A673 (cell line): ENCODE measurements at regions not wholly inside any gene's neighbourhood (a gene's known extent, or its start where the extent isn't known, plus 50 kb on each side); places are given as distances from the start of the nearest gene placed in this dataset.

ENCODE experiments used
- BruUV-seq: library from RNA; stranded (reverse); fragments of 400-500 nt; replicated peaks from 2 replicates; lab custom pipeline; 2021; lab: Mats Ljungman, UMichigan
- CTCF ChIA-PET: fragments of 300-600 bp; sonication (Branson Sonifier 250); formaldehyde crosslinking; loops from one replicate; lab custom pipeline; 2022; ENCODE audit warnings: antibody characterized with exemption; lab: Charles Lee
- POLR2A ChIA-PET: fragments of 300-600 bp; sonication (Branson Sonifier 250); formaldehyde crosslinking; loops from one replicate; lab custom pipeline; 2022; ENCODE audit warnings: antibody characterized with exemption; ENCODE audit not compliant: low non-redundant PET; lab: Charles Lee
- DNase-seq: peaks from one replicate; pipeline ENCODE4 v3.0.0-alpha.2; 2015; ENCODE audit warnings: low spot score
- H3K27ac ChIP-seq: fragments of 200-600 bp; sonication (generic); 2 replicates; pipeline ENCODE4 v1.5.1; 2016; ENCODE audit warnings: mixed run types, low read depth, mild to moderate bottlenecking, mixed read lengths, antibody characterized with exemption, low read length; ENCODE audit not compliant: poor library complexity, severe bottlenecking
- H3K27me3 ChIP-seq: fragments of 200-600 bp; sonication (generic); replicated peaks from 2 replicates; pipeline ENCODE4 v1.6.1; 2017; ENCODE audit warnings: mixed run types, low read depth, mild to moderate bottlenecking, mixed read lengths, antibody characterized with exemption, low read length; ENCODE audit not compliant: insufficient read depth, poor library complexity
- H3K36me3 ChIP-seq: fragments of 200-600 bp; sonication (generic); 2 replicates; pipeline ENCODE4 v1.6.1; 2016; ENCODE audit warnings: mixed run types, mild to moderate bottlenecking, mixed read lengths, antibody characterized with exemption, low read length; ENCODE audit not compliant: insufficient read depth, poor library complexity, severe bottlenecking
- H3K4me1 ChIP-seq: fragments of 200-600 bp; sonication (generic); 2 replicates; pipeline ENCODE4 v1.6.1; 2017; ENCODE audit warnings: mixed run types, mild to moderate bottlenecking, mixed read lengths, antibody characterized with exemption, low read length; ENCODE audit not compliant: insufficient read depth, poor library complexity, severe bottlenecking
- H3K4me3 ChIP-seq: fragments of 200-600 bp; sonication (generic); 2 replicates; pipeline ENCODE4 v1.5.1; 2016; ENCODE audit warnings: low read depth, mixed run types, mild to moderate bottlenecking, mixed read lengths, low read length; ENCODE audit not compliant: poor library complexity, severe bottlenecking
- H3K9me3 ChIP-seq: fragments of 200-600 bp; sonication (generic); 2 replicates; pipeline ENCODE4 v1.6.1; 2016; ENCODE audit warnings: mixed run types, low read depth, mild to moderate bottlenecking, mixed read lengths, antibody characterized with exemption, low read length; ENCODE audit not compliant: poor library complexity, severe bottlenecking
- EZH2 ChIP-seq: fragments of 200-600 bp; sonication (generic); IDR thresholded peaks from 2 replicates; pipeline ENCODE4 v1.6.1; 2017; ENCODE audit warnings: borderline replicate concordance, low read depth, mild to moderate bottlenecking, mixed read lengths, antibody characterized with exemption, low read length; ENCODE audit not compliant: poor library complexity, severe bottlenecking
- intact Hi-C: fragments of 100-400 bp; cut with micrococcal nuclease; formaldehyde crosslinking; loops from one replicate; pipeline ENCODE4 v1.10.0; 2022; ENCODE audit not compliant: unreplicated experiment
- TF ChIP-seq, protein P1 (sequence below): fragments of 300-800, 200-600 bp; sonication (generic); conservative IDR thresholded peaks from 2 replicates; pipeline ENCODE4 v1.5.1; 2017; ENCODE audit warnings: low read depth, mild to moderate bottlenecking, antibody characterized with exemption, low read length, moderate library complexity, mixed read lengths

DNA sequence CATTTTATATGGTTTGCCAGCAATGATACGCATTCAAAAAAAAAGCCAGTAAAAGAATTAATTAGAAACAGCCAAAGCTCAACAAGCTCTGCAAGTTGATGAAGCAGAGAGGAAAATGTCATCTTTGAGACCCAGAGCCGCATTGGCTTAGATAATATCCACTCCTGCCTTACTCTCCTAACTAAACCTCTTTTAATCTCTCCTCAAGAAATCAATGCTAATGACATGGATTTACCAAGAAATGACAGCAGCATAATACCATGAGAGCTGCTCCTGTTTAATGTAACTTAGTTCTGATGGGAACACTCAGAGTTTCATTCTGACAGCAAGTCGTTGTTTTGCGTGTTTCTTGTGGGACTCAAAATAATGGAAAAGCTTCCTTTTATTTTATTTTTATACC is 1099.4 kb upstream of the PIK3C3 start:
- no peaks in the 10 kb centered on the region for H3K27me3 ChIP-seq
- H3K4me3 ChIP-seq, result no peak overlapping the region
- no peak for DNase-seq
- H3K27ac ChIP-seq, result no peak overlapping the region
- ChIA-PET CTCF (no interaction called here), POLR2A (no interaction called here)
- H3K36me3 ChIP-seq, result no peaks in the 10 kb centered on the region
- no peak for TF ChIP-seq EZH2
- TF ChIP-seq, protein P1, sequence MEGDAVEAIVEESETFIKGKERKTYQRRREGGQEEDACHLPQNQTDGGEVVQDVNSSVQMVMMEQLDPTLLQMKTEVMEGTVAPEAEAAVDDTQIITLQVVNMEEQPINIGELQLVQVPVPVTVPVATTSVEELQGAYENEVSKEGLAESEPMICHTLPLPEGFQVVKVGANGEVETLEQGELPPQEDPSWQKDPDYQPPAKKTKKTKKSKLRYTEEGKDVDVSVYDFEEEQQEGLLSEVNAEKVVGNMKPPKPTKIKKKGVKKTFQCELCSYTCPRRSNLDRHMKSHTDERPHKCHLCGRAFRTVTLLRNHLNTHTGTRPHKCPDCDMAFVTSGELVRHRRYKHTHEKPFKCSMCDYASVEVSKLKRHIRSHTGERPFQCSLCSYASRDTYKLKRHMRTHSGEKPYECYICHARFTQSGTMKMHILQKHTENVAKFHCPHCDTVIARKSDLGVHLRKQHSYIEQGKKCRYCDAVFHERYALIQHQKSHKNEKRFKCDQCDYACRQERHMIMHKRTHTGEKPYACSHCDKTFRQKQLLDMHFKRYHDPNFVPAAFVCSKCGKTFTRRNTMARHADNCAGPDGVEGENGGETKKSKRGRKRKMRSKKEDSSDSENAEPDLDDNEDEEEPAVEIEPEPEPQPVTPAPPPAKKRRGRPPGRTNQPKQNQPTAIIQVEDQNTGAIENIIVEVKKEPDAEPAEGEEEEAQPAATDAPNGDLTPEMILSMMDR, result no peak
- H3K4me1 ChIP-seq, result no peaks in the 10 kb centered on the region
- no peaks in the 10 kb centered on the region for H3K9me3 ChIP-seq
- BruUV-seq, result no TSS peak
- intact Hi-C loops, result no loop called here

DNA sequence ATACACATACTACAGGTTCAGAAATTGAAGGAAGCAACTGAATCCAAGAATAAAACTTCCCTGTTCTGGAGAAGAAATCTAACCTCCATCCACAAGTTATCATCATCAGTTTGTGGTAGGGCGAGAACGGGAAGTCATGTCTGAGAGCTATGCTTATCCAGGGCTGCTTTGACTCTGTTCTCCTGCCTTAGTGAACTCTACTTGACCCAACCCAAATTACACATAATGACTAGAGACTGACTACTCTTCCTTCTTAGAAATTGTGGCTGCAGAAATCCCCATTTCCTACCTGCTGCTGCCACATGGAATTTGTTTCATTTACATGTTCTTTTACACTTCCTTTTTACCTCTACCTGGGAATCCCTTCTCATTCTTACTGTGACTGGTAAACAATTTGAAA is 1102.6 kb upstream of the PIK3C3 start:
- Histone ChIP-seq H3K4me3 (no peak overlapping the region), H3K9me3 (no peaks in the 10 kb centered on the region), H3K4me1 (no peaks in the 10 kb centered on the region), H3K27me3 (no peaks in the 10 kb centered on the region), H3K27ac (no peak overlapping the region), H3K36me3 (no peaks in the 10 kb centered on the region)
- intact Hi-C loops, result no loop called here
- no TSS peak for BruUV-seq
- TF ChIP-seq EZH2, result no peak
- TF ChIP-seq, protein P1, result no peak
- CTCF ChIA-PET, result no interaction called here
- POLR2A ChIA-PET, result no interaction called here
- DNase-seq, result no peak

DNA sequence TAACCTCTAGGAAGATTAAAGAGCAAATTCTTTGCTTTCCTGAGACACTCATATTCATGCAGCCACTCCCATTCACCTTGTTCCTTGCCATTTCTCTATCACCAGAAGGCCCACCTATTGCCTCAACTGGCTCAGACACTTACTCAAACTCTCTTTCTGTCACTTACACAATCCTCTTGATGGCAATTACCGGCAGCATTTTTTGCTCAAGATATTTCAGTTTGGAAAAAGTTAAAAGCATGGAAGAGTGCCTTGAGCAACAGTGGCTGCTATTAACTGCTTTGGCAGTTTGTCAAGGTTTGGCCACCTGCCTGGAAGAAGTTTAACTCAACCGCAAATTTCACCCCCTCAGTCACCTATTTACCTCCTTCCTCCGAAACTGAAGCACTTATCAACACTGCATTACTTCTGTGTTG is 1104.0 kb upstream of the PIK3C3 start:
- TF ChIP-seq, protein P1, result no peak
- TF ChIP-seq EZH2, result no peak
- intact Hi-C loops, result no loop called here
- no peak overlapping the region for H3K27ac ChIP-seq
- no peaks in the 10 kb centered on the region for H3K4me1 ChIP-seq
- no TSS peak for BruUV-seq
- H3K4me3 ChIP-seq, result no peak overlapping the region
- no peak for DNase-seq
- H3K36me3 ChIP-seq, result no peaks in the 10 kb centered on the region
- CTCF ChIA-PET, result no interaction called here
- POLR2A ChIA-PET, result no interaction called here
- H3K27me3 ChIP-seq, result no peaks in the 10 kb centered on the region
- no peaks in the 10 kb centered on the region for H3K9me3 ChIP-seq
